ENCODE measurements at regions not wholly inside any gene's neighbourhood (a gene's known extent, or its start where the extent isn't known, plus 50 kb on each side); places are given as distances from the start of the nearest gene placed in this dataset.
"Not testable (repeated sequence)": the region's sequence is repeated elsewhere in the genome, so short reads cannot be mapped to it uniquely, and the experiment has no call there.

DNA sequence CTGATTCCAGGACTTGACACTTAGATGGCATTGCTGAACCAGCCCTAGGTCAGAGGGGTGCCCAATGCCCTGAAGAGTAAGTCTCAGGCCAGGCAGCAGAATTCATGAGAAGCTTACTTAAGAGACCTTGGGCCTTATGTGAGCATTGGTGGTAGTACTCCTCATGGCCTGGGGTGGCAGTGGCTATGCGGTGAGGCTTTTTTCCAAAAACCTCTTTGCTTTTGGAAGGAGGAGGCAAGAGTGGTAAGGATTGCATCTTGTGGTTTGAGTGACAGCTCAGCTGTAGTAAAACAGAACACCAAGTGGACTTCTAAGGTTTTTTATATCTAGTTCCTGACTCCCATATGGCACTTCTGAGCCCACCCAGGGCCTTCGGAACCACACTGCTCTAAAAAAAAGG, 459.0 kb upstream of the STEAP1 start:
- no peak for DNase-seq (ENCODE audit: low read depth)
- H3K4me3 ChIP-seq (ENCODE audit: low read depth, low read length), result no peak overlapping the region
- TF ChIP-seq CTCF (IDR thresholded peaks at IDR 0.05; ENCODE audit: insufficient read depth, low read length, poor library complexity, severe bottlenecking), result no peak

GRCh38 chr7:89714131-89714530, 440.1 kb upstream of the STEAP1 start:
- DNase-seq (ENCODE audit: low read depth), result no peak
- no peak overlapping the region for H3K4me3 ChIP-seq (ENCODE audit: low read depth, low read length)
- H3K27me3 ChIP-seq (ENCODE audit: control insufficient read depth, insufficient read depth, low read length), result no peaks in the 10 kb centered on the region
- H3K36me3 ChIP-seq (ENCODE audit: control insufficient read depth, insufficient read depth, low read length), result no peaks in the 10 kb centered on the region
- TF ChIP-seq CTCF (IDR thresholded peaks at IDR 0.05; ENCODE audit: insufficient read depth, low read length, poor library complexity, severe bottlenecking), result no peak

More for the DNA sequence above, 459.0 kb upstream of the STEAP1 start:
- H3K27me3 ChIP-seq (ENCODE audit: control insufficient read depth, insufficient read depth, low read length), result no peaks in the 10 kb centered on the region
- no peaks in the 10 kb centered on the region for H3K36me3 ChIP-seq (ENCODE audit: control insufficient read depth, insufficient read depth, low read length)

- not testable (repeated sequence) for H3K4me3 ChIP-seq (ENCODE audit: low read depth, low read length); H3K36me3 ChIP-seq (ENCODE audit: control insufficient read depth, insufficient read depth, low read length); H3K27me3 ChIP-seq (ENCODE audit: control insufficient read depth, insufficient read depth, low read length); DNase-seq (ENCODE audit: low read depth)
These were observed 435.3 kb upstream of the STEAP1 start for GRCh38 chr7:89718941-89719340.

DNA sequence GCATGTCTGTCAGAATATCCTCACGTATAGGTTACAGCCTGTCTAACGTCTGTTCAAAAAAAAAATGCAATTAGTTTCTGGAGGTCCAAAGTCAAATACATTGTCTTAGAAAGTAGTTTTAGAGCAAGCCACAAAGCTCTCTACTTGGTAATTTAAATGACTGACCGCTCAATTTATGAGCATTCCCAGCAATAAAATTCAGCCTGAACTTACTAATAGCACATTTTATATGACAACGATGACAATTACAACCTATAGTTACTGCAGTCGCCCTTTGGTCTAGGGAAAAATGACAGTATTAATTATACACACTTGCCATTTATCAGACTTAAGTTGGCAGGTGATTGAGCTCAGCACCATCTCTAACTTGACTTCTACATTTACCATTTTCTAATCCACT, 425.8 kb upstream of the STEAP1 start:
- DNase-seq (ENCODE audit: low read depth), result no peak
- TF ChIP-seq CTCF (IDR thresholded peaks at IDR 0.05; ENCODE audit: insufficient read depth, low read length, poor library complexity, severe bottlenecking), result no peak
- Histone ChIP-seq H3K4me3 (ENCODE audit: low read depth, low read length) (no peak overlapping the region), H3K36me3 (ENCODE audit: control insufficient read depth, insufficient read depth, low read length) (no peaks in the 10 kb centered on the region), H3K27me3 (ENCODE audit: control insufficient read depth, insufficient read depth, low read length) (no peaks in the 10 kb centered on the region)

DNA sequence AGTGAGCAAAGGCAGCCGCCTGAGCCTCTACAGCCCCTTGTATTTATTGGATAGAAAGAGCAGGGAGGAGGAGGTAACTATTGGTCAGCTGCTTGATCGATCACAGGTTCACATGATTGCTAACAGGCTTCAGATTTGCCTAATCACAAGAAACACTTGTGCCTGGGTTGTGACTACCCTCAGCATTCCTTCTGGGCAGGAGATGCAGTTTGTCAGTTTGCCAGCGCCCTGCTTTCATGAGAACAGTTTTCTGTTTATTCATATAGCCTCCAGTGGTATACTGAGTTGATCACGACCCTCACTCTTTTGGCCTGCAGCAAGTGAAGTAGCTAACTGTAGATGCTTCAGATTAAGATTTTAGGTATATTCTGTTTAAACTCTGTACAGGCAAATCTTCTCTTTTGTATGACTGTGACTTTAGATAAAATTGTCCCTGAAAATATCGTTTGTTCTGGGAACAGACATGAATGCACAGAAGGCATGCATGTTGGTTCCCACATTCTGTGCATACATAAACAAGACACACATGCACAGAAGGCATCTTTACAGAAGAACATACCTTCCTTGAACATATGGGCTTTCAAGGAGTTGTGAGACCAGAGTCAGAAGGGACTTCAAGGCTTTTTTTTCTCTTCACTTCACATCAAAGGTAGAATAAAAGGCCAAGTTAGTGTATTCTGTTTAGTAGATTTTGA, 422.4 kb upstream of the STEAP1 start:
- no peak overlapping the region for H3K4me3 ChIP-seq (ENCODE audit: low read depth, low read length)
- no peak for DNase-seq (ENCODE audit: low read depth)
- no peaks in the 10 kb centered on the region for H3K27me3 ChIP-seq (ENCODE audit: control insufficient read depth, insufficient read depth, low read length)
- TF ChIP-seq CTCF (IDR thresholded peaks at IDR 0.05; ENCODE audit: insufficient read depth, low read length, poor library complexity, severe bottlenecking), result no peak
- no peaks in the 10 kb centered on the region for H3K36me3 ChIP-seq (ENCODE audit: control insufficient read depth, insufficient read depth, low read length)

- Histone ChIP-seq H3K4me3 (ENCODE audit: low read depth, low read length) (no peak overlapping the region), H3K36me3 (ENCODE audit: control insufficient read depth, insufficient read depth, low read length) (no peaks in the 10 kb centered on the region), H3K27me3 (ENCODE audit: control insufficient read depth, insufficient read depth, low read length) (no peaks in the 10 kb centered on the region)
- no peak for TF ChIP-seq CTCF (IDR thresholded peaks at IDR 0.05; ENCODE audit: insufficient read depth, low read length, poor library complexity, severe bottlenecking)
- no peak for DNase-seq (ENCODE audit: low read depth)
These were observed 415.7 kb upstream of the STEAP1 start for GRCh38 chr7:89738549-89738948.

All from kidney epithelial cell (primary cell).